ENCODE measurements at regions not wholly inside any gene's neighbourhood (a gene's known extent, or its start where the extent isn't known, plus 50 kb on each side); places are given as distances from the start of the nearest gene placed in this dataset.

GRCh38 chr1:244937099-244937498 lies 72.8 kb upstream of the HNRNPU start:
- TF ChIP-seq REST (IDR thresholded peaks at IDR 0.05; ENCODE audit: low read depth) = no peak
- TF ChIP-seq TAF1 (IDR thresholded peaks at IDR 0.05; ENCODE audit: low read depth) = no peak
- TF ChIP-seq CEBPB (IDR thresholded peaks at IDR 0.05) = no peak
- TF ChIP-seq TCF12 (IDR thresholded peaks at IDR 0.05; ENCODE audit: low read depth) = no peak
- TF ChIP-seq EGR1 (IDR thresholded peaks at IDR 0.05) = no peak
- TF ChIP-seq RAD21 (IDR thresholded peaks at IDR 0.05; ENCODE audit: low read depth) = no peak
- no peak for TF ChIP-seq EP300 (IDR thresholded peaks at IDR 0.05; ENCODE audit: borderline replicate concordance)
- no peak for TF ChIP-seq YY1 (IDR thresholded peaks at IDR 0.05; ENCODE audit: low read depth)
- no peak for TF ChIP-seq TEAD4 (IDR thresholded peaks at IDR 0.05)
- TF ChIP-seq CREB1 (IDR thresholded peaks at IDR 0.05; ENCODE audit: low read depth) = no peak
- TF ChIP-seq ZBTB7A (IDR thresholded peaks at IDR 0.05; ENCODE audit: low read depth) = no peak
- TF ChIP-seq MAX (IDR thresholded peaks at IDR 0.05) = no peak
- TF ChIP-seq FOXM1 (IDR thresholded peaks at IDR 0.05; ENCODE audit: borderline replicate concordance, low read depth) = no peak

All from Ishikawa (cell line).